NCI-H226 (cell line): ENCODE measurements at regions not wholly inside any gene's neighbourhood (a gene's known extent, or its start where the extent isn't known, plus 50 kb on each side); places are given as distances from the start of the nearest gene placed in this dataset.

Experiments used
- DNase-seq: peaks from one replicate; pipeline ENCODE4 v3.0.0-alpha.2; 2015

GRCh38 chr16:50469121-50469743 is 79.0 kb upstream of the NKD1 start:
- no peak for DNase-seq

- no peak for DNase-seq
Measured at GRCh38 chr16:50468749-50469078, 79.5 kb upstream of the NKD1 start.

DNA sequence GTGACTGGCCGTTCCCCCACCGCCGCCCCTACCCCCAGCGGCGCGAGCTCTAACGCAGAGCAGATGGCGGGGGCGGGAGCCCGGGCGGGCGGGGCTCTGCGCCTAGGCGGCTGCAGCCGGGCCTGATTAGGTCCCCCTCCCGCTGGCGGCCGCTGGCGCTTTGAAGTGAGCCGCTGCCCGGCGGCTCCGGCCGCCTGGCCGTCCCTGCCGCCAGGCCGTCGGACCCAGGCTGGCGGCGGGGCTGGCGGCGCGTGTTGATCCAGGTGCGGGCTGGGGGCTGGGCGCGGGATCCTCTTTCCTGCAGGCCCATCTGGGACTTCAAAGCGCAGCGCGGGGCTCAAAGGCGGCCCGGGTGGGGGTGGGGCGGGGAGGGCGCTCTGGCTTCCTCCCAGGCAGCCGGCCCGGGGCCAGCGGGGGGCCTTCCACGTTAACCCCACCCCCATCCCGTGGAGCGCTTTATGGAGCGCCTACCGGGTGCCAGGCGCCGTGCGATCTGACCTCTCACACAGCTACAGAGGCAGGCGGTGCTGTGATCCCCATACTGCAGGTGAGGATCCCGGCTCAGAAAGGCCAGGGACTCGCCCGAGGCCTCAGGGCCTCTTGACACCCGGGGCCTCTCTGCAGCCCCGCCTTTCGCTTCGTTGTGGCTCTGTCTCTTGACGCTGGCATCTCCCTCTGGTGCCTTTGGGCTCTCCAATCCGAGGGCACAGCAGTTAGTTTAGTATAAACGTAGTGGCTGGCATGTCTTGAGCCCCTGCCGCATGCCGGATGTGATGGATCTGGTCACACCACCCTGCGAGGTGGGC is 80.0 kb upstream of the NKD1 start:
- DNase-seq = no peak

DNA sequence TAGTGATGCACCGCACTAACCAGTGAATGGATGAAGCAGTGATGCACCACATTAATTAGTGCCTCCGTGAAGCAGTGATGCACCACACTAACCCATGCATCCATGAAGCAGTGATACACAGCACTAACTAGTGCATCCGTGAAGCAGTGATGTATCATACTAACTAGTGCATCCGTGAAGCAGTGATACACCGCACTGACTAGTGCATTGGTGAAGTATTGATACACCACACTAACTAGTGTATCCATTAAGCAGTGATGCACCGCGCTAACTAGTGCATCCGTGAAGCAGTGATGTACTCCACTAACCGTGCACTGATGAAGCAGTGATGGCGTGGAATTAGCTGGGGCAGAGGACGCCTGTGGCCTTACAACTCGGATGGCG is 80.6 kb upstream of the NKD1 start:
- DNase-seq = no peak

GRCh38 chr16:50466170-50466569 is 82.0 kb upstream of the NKD1 start:
- DNase-seq = no peak

- DNase-seq = no peak
Measured at GRCh38 chr16:50464325-50465290, 83.6 kb upstream of the NKD1 start.

DNA sequence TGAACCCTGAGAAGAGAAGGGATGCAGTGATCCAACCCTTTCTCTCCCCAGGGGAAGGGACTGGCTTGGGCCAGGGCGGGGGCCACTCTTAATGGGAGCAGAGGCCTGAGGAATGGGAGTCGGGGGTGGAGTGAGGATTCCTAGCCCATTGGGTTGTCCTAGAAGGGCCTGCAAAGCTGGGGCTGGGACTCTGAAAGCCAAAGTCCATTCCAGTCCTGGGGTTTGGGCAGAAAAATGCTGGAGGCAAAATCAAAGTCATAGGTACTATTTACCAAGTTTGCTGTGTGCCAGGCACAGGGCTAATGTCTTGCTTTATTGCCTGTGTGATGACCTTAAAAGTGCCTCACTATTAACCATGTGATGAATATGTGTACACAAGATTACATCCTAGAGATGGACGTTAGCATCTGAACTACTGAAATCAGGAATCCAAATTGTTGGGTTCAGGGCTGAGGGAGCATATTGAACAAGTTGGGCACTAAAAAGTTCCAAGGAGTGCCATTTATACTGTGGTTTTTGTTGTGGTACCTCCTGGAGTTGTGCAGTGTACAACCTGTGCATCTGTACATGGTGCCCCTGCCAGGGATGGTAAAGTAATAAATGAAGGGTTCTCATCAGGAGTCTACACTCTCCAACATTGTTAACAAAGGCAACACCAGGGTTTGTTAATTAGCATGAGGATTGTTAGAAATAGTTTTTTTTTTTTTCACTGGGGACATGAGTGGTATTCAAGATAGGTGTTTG is 84.4 kb upstream of the NKD1 start:
- no peak for DNase-seq

DNA sequence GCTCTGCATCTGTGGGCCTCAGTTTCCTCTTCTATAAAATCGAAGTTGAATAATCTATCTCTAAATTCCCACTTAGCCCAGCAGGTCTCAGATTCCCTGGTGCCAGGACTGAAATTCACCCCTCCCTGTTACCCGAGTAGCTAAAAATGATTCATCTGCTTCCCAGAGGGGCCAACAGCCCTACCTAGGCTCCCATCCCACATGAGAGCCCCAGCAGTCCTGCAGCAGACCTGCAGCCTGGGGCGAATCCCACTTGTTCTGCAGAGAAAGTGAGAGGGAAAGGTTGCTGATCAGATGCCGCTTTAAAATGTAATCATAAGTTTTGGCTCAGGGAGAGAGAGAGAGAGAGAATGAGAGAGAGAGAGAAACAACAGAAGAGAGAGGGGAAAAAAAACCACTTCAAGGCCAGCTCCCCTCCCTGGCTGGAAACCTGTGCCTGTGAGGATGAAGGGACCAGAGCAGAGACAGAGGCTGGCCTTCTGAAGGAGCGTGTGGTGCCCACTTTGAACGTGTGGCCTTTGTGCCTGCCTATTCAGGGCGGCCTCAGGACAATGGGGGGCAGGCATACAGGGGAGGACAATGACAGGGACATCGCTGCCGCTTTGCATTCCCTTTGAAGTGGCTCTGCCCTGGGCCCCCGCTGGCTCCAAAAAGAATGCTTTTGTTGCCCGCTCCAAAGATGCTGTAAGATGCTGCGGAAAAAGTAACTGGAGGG is 85.2 kb upstream of the NKD1 start:
- no peak for DNase-seq

- no peak for DNase-seq
Measured at GRCh38 chr16:50461400-50461760, 86.8 kb upstream of the NKD1 start.

DNA sequence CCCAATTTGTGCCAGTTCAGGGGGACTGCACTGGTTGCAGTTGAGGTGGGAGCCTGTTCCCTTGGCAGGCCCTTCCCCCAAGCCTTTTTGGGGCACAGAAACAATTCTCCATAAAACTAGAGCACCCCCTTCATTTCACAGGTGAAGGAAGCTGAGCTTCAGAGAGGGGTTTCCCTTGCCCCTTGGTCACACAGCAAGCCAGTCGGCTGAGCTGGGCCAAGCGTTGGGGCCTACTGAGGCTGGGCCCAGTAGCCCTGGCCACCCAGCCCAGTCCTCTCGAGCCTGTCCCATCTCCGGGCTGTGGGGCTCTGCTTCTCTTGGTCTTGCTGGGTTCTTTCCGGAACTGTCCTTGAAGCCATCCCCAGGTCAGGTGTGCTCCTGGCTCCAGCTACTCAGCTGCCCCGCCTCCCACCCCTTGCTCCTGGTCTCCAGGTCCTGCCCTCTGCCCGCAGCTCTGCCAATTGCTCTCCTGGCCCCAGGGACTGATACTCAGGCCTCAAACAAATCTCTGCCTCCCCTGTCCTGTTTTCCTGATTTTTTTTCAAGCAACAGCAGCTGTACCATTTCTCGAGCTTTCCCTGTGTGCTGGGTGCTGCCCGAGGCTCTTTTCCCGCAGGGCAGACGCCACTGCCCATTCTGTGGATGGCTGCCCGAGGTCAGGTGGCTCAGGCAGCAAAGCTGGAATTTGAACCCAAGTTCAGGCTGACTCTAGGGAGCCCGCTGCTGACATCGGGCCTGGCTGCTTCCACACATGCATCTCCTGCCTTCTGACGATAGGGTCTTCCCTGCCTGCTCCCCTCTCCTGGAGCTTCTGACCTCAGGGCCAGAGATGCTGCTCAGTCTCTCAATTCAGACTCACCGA is 87.4 kb upstream of the NKD1 start:
- no peak for DNase-seq

- DNase-seq = no peak
Measured at GRCh38 chr16:50459496-50460080, 88.6 kb upstream of the NKD1 start.

- no peak for DNase-seq
Measured at GRCh38 chr16:50458667-50459495, 89.3 kb upstream of the NKD1 start.

DNA sequence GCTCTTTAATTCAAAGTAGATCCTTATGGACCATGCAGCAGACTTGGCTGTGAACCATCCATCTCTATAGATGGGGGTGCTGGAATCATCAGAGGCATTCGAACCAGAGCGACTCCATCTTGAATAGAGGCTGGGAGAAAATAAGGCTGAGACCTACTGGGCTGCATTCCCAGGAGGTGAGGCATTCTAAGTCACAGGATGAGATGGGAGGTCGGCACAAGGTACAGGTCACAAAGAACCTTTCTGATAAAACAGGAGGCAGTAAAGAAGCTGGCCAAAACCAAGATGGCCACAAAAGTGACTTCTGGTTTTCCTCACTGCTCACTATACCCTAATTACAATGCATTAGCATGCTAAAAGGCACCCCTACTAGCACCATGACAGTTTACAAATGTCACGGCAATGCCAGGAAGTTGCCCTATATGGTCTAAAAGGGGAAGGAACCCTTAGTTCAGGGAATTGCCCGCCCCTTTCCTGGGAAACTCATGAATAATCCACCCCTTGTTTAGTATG is 89.2 kb upstream of the BRD7 start:
- no peak for DNase-seq

GRCh38 chr16:50457423-50457822 is 88.6 kb upstream of the BRD7 start:
- no peak for DNase-seq

DNA sequence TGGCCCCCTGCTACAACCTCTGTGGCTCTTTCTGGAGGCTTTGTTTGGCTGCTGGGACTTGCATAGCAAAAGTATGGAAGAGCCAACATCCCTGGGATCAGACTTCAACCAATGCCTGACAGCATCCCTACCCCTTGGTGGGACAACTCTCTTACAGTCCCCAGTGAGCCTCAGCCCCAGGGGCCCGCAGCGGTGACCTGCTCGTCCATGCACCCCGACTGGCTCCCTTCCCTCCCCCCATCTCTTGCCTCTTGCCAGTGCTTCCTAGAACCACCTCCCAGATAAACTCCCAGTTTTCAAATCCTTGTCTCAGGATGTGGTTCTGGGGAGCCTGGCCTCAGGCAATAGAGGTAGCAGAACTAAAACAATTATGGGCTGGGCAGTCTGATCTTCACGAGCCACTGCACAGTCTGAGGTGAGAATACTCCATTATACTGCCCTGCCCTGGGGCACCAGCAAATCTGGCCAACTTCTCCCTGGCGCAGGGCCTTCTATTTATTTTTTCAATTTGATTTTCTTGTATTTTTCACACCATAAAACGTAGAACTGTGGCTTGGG is 86.6 kb upstream of the BRD7 start:
- peak; percentile 35 for DNase-seq

DNA sequence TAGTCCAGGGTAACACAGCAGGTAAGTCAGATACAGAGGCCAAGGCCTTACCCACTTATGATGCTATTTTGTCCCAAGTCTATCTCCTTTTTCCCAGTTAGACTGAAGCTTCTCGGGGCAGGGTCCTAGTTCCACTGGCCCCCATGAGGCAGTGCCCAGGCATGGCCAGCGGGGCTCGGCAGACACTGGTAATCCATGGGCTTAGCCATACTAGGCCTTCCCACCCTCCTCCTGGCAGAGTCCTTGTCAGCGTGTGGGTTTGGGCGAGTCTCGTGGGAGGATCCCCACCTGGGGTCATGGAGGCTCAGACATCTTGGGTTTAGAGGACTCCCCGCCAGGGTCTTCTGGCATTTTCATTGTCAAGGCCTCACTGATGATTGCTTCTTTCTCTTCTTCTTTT is 84.7 kb upstream of the BRD7 start:
- no peak for DNase-seq

DNA sequence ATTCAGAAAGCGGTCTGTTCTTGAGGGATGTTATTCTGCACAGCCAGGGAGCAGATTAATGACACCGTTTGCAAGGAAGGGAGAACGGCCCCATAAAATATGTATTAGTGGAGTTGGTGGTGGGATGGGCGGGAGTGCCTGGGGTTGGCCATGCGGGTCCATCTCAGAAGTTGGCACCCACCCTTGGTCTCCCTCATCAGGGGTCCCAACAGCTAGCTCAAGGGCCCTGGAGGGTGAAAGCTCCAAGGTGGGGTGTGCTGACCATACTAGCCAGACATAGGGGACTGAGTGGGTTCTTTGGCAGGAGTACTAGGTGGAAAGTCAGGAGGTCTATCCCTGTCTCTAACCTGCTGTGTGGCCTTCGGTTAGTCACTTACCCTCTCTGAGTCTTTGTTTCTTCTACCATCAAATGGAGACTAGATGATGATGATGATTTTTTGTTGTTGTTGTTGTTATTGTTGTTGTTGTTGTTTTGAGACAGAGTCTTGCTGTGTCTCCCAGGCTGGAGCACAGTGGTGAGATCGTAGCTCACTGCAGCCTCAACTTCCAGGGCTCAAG is 83.2 kb upstream of the BRD7 start:
- no peak for DNase-seq

- no peak for DNase-seq
Measured at GRCh38 chr16:50450957-50451356, 82.2 kb upstream of the BRD7 start.

- DNase-seq = no peak
Measured at GRCh38 chr16:50449800-50450199, 81.0 kb upstream of the BRD7 start.
